K562 (cell line): ENCODE measurements at regions not wholly inside any gene's neighbourhood (a gene's known extent, or its start where the extent isn't known, plus 50 kb on each side); places are given as distances from the start of the nearest gene placed in this dataset.

Experiments used
- ATAC-seq: fragments of 200-7000 bp; cut with Tn5 transposase; 3 replicates; pipeline ENCODE4 v1.9.1; 2020; ENCODE audit warnings: moderate library complexity
- BruUV-seq: library from RNA; stranded (reverse); fragments of 400-500 nt; replicated peaks from 2 replicates; lab custom pipeline; 2021; lab: Mats Ljungman, UMichigan
- CTCF ChIA-PET: fragments of 300-600 bp; formaldehyde crosslinking; extraction: SDS; loops from one replicate; lab custom pipeline; 2021; ENCODE audit warnings: low intra/inter-chr PET ratio; lab: Yijun Ruan, JAX
- POLR2A ChIA-PET: fragments of 300-600, 350-650 bp; sonication (Branson Sonifier 250); formaldehyde crosslinking; extraction: SDS; loops from one replicate; lab custom pipeline; 2021; ENCODE audit warnings: antibody characterized with exemption, inconsistent platforms; lab: Yijun Ruan, JAX
- DNase-seq, 4 experiments: peaks; one replicate each; pipeline versions ENCODE4 v3.0.0 to v3.0.0-alpha.2; 2011 to 2018; ENCODE audit warnings: low spot score in 3 of 4, mixed read lengths in 3 of 4; ENCODE audit errors: extremely low read depth in 1 of 4
- FAIRE-seq: peaks from 2 replicates; lab custom pipeline; 2011; peaks lifted over from hg19 to GRCh38; lab: Jason Lieb, UNC
- H2AFZ ChIP-seq: 2 replicates; pipeline ENCODE4 v1.6.0; 2011; ENCODE audit warnings: low read depth, low read length, control low read depth, inconsistent platforms
- H3K27ac ChIP-seq: fragments of 200-600 bp; 3 replicates; pipeline ENCODE4 v1.8.0; 2011; ENCODE audit warnings: low read depth, mild to moderate bottlenecking, control low read depth, inconsistent platforms, low read length, moderate library complexity, mixed read lengths; ENCODE audit errors: extremely low read depth
- H3K27me3 ChIP-seq, 2 experiments: fragments of 300-600 bp in 1 of 2; 2 replicates in 1 of 2; 3 replicates in 1 of 2; pipeline versions ENCODE4 v1.6.0 to v1.8.0; 2011; ENCODE audit warnings: inconsistent platforms in 2 of 2, low read length in 2 of 2, mild to moderate bottlenecking in 1 of 2, mixed read lengths in 1 of 2, moderate library complexity in 1 of 2; ENCODE audit not compliant: control insufficient read depth in 2 of 2, insufficient read depth in 2 of 2
- H3K36me3 ChIP-seq: fragments of 300-600 bp; 3 replicates; pipeline ENCODE4 v1.8.0; 2011; ENCODE audit warnings: mild to moderate bottlenecking, low read length, inconsistent platforms; ENCODE audit not compliant: control insufficient read depth, insufficient read depth
- H3K4me1 ChIP-seq, 2 experiments: fragments of 200-600 bp in 1 of 2; replicated peaks in 1 of 2; 2 replicates in 1 of 2; 3 replicates in 1 of 2; pipeline versions ENCODE4 v1.5.1 to v1.8.0; 2011; ENCODE audit warnings: inconsistent platforms in 2 of 2, low read length in 2 of 2, mild to moderate bottlenecking in 1 of 2, mixed read lengths in 1 of 2, moderate library complexity in 1 of 2; ENCODE audit not compliant: control insufficient read depth in 2 of 2, insufficient read depth in 2 of 2
- H3K4me2 ChIP-seq: 2 replicates; pipeline ENCODE4 v1.6.1; 2011; ENCODE audit warnings: low read length, control low read depth, inconsistent platforms, mixed read lengths; ENCODE audit not compliant: insufficient read depth
- H3K4me3 ChIP-seq: fragments of 200-600 bp; sonication (generic), shearing (Covaris generic); 2 replicates; pipeline ENCODE4 v1.5.1; 2016; ENCODE audit warnings: control low read depth, inconsistent platforms
- H3K79me2 ChIP-seq: fragments of 200-600 bp; 3 replicates; pipeline ENCODE4 v1.8.0; 2011; ENCODE audit warnings: low read length, inconsistent platforms; ENCODE audit not compliant: control insufficient read depth, insufficient read depth
- H3K9ac ChIP-seq, 2 experiments: 2 replicates each; pipeline versions ENCODE4 v1.6.0 to v1.6.1; 2011; ENCODE audit warnings: low read depth in 2 of 2, low read length in 2 of 2, control low read depth in 1 of 2, inconsistent platforms in 1 of 2, mild to moderate bottlenecking in 1 of 2, mixed read lengths in 1 of 2; ENCODE audit not compliant: insufficient read depth in 1 of 2
- H3K9me1 ChIP-seq: one replicate; pipeline ENCODE4 v1.6.0; 2011; ENCODE audit warnings: inconsistent platforms, mild to moderate bottlenecking, low read length, moderate library complexity; ENCODE audit not compliant: control insufficient read depth, insufficient read depth
- H3K9me3 ChIP-seq: replicated peaks from 2 replicates; pipeline ENCODE4 v1.5.1; 2011; ENCODE audit warnings: low read depth, low read length, inconsistent platforms; ENCODE audit not compliant: control insufficient read depth, insufficient read depth
- H4K20me1 ChIP-seq: replicated peaks from 2 replicates; pipeline ENCODE4 v1.6.1; 2011; ENCODE audit warnings: low read length, inconsistent platforms, mixed read lengths; ENCODE audit not compliant: control insufficient read depth, insufficient read depth
- C11orf30 ChIP-seq: fragments of 450-650 bp; IDR thresholded peaks from 2 replicates; pipeline ENCODE4 v1.6.1; 2016; ENCODE audit warnings: low read depth, mild to moderate bottlenecking
- CC2D1A ChIP-seq: fragments of 450-650 bp; IDR thresholded peaks from 2 replicates; pipeline ENCODE4 v1.6.1; 2017; ENCODE audit warnings: mild to moderate bottlenecking
- GATAD2A ChIP-seq: fragments of 450-650 bp; IDR thresholded peaks from 2 replicates; pipeline ENCODE4 v1.6.1; 2017
- HLTF ChIP-seq: fragments of 450-650 bp; IDR thresholded peaks from 2 replicates; pipeline ENCODE4 v1.6.1; 2016
- NFE2 ChIP-seq: IDR thresholded peaks from 2 replicates; pipeline ENCODE4 v1.6.1; 2014; ENCODE audit warnings: antibody characterized with exemption, low read depth
- NFE2L1 ChIP-seq: fragments of 450-650 bp; IDR thresholded peaks from 2 replicates; pipeline ENCODE4 v1.6.1; 2016; ENCODE audit warnings: missing genetic modification characterization, low read depth, mild to moderate bottlenecking, missing compliant biosample characterization, moderate library complexity, borderline replicate concordance
- RBM15 ChIP-seq: fragments of 200-400 bp; formaldehyde crosslinking; IDR thresholded peaks from 2 replicates; pipeline ENCODE4 v1.6.1; 2018; ENCODE audit warnings: mild to moderate bottlenecking, low read length, moderate library complexity; ENCODE audit not compliant: insufficient read depth
- SMAD3 ChIP-seq: fragments of 450-650 bp; formaldehyde crosslinking; conservative IDR thresholded peaks from 2 replicates; pipeline ENCODE4 v1.4.0; 2020; ENCODE audit warnings: mild to moderate bottlenecking
- SPI1 ChIP-seq: IDR thresholded peaks from 2 replicates; pipeline ENCODE4 v1.6.1; 2011; ENCODE audit warnings: low read depth, low read length, control low read depth, borderline replicate concordance
- SRF ChIP-seq, 2 experiments: fragments of 250-450, 450-650 bp in 1 of 2; sonication (Bioruptor Pico) in 1 of 2; sonication (generic) in 1 of 2; formaldehyde crosslinking; IDR thresholded peaks; 2 replicates each; pipeline versions ENCODE4 v1.5.0 to v1.5.1; 2020 to 2022; ENCODE audit warnings: mild to moderate bottlenecking in 1 of 2, missing genetic modification reagents in 1 of 2
- TAL1 ChIP-seq: fragments of 450-650 bp; IDR thresholded peaks from 2 replicates; pipeline ENCODE4 v1.6.1; 2016; ENCODE audit warnings: mild to moderate bottlenecking
- TEAD2 ChIP-seq: fragments of 450-650 bp; IDR thresholded peaks from 2 replicates; pipeline ENCODE4 v1.6.1; 2016; ENCODE audit warnings: missing genetic modification characterization, control low read depth, missing compliant biosample characterization
- ZNF436 ChIP-seq: fragments of 250-450, 450-650 bp; sonication (Bioruptor Pico); formaldehyde crosslinking; IDR thresholded peaks from 2 replicates; pipeline ENCODE4 v1.7.0; 2020; ENCODE audit warnings: mild to moderate bottlenecking
- ZNF668 ChIP-seq: fragments of 250-450 bp; sonication (Bioruptor Pico); IDR thresholded peaks from 2 replicates; pipeline ENCODE4 v1.8.0; 2022; ENCODE audit warnings: mild to moderate bottlenecking, inconsistent platforms
- WGBS: fragments of 100-300 bp; shearing (Covaris generic); methylation state at CpG from one replicate; pipeline ENCODE4 v1.1.6; 2016; ENCODE audit warnings: low coverage, mixed read lengths; ENCODE audit not compliant: insufficient coverage; ENCODE audit errors: missing lambda C conversion rate; 5-methylcytosine and 5-hydroxymethylcytosine counted together
- in situ Hi-C: fragments of 300-500 bp; cut with MboI; formaldehyde crosslinking; loops from 4 replicates; pipeline ENCODE4 v1.15.0; 2018; ENCODE audit warnings: inconsistent platforms, mixed read lengths
- intact Hi-C: fragments of 100-400 bp; cut with micrococcal nuclease; formaldehyde crosslinking; loops from 2 replicates; pipeline ENCODE4 v1.14.2; 2022
- TF ChIP-seq, protein P1 (sequence below): fragments of 450-650 bp; IDR thresholded peaks from 2 replicates; pipeline ENCODE4 v1.7.0; 2016; ENCODE audit warnings: borderline replicate concordance
- TF ChIP-seq, protein P2 (sequence below): sonication (generic); formaldehyde crosslinking; IDR thresholded peaks from 2 replicates; pipeline ENCODE4 v1.8.0; 2022; ENCODE audit warnings: mild to moderate bottlenecking, missing genetic modification reagents, borderline replicate concordance
- TF ChIP-seq, protein P3 (sequence below): sonication (generic); formaldehyde crosslinking; IDR thresholded peaks from 2 replicates; pipeline ENCODE4 v1.8.0; 2022; ENCODE audit warnings: missing genetic modification reagents, mild to moderate bottlenecking, borderline replicate concordance

DNA sequence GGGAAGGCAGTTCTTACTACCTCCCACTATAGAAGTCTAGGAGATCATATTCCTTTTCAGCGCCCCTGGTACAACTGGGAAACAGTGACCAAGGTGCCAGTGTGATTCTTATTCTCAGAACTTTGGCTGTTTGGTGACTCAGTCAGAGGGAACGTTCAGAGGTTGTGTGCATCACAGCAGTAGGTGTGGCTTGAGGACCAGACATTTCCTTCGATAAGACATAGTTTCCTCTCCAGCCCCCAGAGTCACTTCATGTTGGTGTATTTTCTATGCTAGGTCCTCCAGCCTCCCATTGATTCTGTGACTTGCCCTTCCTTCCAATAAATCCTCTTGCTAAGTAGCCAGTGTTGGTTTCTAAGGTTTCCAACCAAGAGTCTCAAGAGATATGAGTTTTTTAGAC is 171.9 kb upstream of the MPPED2 start (continued):
- no peak for TF ChIP-seq GATAD2A
- TF ChIP-seq CC2D1A = no peak
- TF ChIP-seq HLTF = no peak
- TF ChIP-seq NFE2L1 (tag) = no peak
- TF ChIP-seq, protein P1, sequence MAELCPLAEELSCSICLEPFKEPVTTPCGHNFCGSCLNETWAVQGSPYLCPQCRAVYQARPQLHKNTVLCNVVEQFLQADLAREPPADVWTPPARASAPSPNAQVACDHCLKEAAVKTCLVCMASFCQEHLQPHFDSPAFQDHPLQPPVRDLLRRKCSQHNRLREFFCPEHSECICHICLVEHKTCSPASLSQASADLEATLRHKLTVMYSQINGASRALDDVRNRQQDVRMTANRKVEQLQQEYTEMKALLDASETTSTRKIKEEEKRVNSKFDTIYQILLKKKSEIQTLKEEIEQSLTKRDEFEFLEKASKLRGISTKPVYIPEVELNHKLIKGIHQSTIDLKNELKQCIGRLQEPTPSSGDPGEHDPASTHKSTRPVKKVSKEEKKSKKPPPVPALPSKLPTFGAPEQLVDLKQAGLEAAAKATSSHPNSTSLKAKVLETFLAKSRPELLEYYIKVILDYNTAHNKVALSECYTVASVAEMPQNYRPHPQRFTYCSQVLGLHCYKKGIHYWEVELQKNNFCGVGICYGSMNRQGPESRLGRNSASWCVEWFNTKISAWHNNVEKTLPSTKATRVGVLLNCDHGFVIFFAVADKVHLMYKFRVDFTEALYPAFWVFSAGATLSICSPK = no peak
- TF ChIP-seq NFE2 = no peak
- TF ChIP-seq SMAD3 (CRISPR knock-in tag) = no peak
- TF ChIP-seq, all 486 proteins: peak for 0

DNA sequence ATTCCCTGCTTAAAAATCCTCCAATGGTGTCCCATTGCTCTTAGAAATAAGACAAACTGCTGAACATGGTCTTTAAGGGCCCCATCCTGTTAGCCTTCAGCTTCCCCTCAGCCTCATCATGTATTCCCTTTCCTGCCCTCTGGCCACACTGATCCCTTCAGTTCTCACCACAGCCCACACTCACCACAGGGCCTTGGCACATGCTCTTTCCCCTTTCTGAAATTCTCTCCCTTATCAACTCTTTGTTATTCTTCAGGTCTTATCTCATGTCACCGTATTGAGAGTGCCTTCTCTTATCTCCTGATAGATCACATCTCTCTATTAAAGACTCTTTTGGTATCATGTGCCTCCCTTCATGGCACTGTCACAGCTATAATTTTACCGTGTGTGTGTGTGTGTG is 167.8 kb upstream of the MPPED2 start:
- in situ Hi-C loops (no loop called here), intact Hi-C loops (no loop called here)
- Histone ChIP-seq H3K36me3 (no peaks in the 10 kb centered on the region), H3K4me3 (no peak overlapping the region), H3K4me2 (no peak overlapping the region), H3K9me1 (no peaks in the 10 kb centered on the region), H3K27me3 (no peaks in the 10 kb centered on the region), H4K20me1 (no peaks in the 10 kb centered on the region), H3K9me3 (no peaks in the 10 kb centered on the region), H3K9ac (no peak overlapping the region), H3K27ac (no peak overlapping the region), H2AFZ (no peak overlapping the region), H3K79me2 (no peaks in the 10 kb centered on the region), H3K4me1 (no peaks in the 10 kb centered on the region)
- WGBS = 0% methylated on average over 2 of the region's 2 CpGs
- POLR2A ChIA-PET = no interaction called here
- ATAC-seq (no peak), DNase-seq (no peak), FAIRE-seq (no peak)
- no TSS peak for BruUV-seq
- CTCF ChIA-PET = no interaction called here
- TF ChIP-seq ZNF436 (CRISPR knock-in tag) (no peak), SPI1 (no peak), SRF (CRISPR knock-in tag; IDR thresholded peaks at IDR 0.05) (no peak), RBM15 (no peak), ZNF668 (no peak), TEAD2 (tag) (no peak), C11orf30 (no peak), TAL1 (no peak)
- TF ChIP-seq, protein P2, sequence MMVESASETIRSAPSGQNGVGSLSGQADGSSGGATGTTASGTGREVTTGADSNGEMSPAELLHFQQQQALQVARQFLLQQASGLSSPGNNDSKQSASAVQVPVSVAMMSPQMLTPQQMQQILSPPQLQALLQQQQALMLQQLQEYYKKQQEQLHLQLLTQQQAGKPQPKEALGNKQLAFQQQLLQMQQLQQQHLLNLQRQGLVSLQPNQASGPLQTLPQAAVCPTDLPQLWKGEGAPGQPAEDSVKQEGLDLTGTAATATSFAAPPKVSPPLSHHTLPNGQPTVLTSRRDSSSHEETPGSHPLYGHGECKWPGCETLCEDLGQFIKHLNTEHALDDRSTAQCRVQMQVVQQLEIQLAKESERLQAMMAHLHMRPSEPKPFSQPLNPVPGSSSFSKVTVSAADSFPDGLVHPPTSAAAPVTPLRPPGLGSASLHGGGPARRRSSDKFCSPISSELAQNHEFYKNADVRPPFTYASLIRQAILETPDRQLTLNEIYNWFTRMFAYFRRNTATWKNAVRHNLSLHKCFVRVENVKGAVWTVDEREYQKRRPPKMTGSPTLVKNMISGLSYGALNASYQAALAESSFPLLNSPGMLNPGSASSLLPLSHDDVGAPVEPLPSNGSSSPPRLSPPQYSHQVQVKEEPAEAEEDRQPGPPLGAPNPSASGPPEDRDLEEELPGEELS = no peak
- TF ChIP-seq, protein P3, sequence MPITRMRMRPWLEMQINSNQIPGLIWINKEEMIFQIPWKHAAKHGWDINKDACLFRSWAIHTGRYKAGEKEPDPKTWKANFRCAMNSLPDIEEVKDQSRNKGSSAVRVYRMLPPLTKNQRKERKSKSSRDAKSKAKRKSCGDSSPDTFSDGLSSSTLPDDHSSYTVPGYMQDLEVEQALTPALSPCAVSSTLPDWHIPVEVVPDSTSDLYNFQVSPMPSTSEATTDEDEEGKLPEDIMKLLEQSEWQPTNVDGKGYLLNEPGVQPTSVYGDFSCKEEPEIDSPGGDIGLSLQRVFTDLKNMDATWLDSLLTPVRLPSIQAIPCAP = no peak
